ENCODE measurements at regions not wholly inside any gene's neighbourhood (a gene's known extent, or its start where the extent isn't known, plus 50 kb on each side); places are given as distances from the start of the nearest gene placed in this dataset.

- TF ChIP-seq CTCF (IDR thresholded peaks at IDR 0.05) (no peak), POLR2A (IDR thresholded peaks at IDR 0.05) (no peak)
Measured at GRCh38 chr2:118584062-118584749, 263.2 kb downstream of the EN1 start.
